ENCODE measurements at regions not wholly inside any gene's neighbourhood (a gene's known extent, or its start where the extent isn't known, plus 50 kb on each side); places are given as distances from the start of the nearest gene placed in this dataset.

DNA sequence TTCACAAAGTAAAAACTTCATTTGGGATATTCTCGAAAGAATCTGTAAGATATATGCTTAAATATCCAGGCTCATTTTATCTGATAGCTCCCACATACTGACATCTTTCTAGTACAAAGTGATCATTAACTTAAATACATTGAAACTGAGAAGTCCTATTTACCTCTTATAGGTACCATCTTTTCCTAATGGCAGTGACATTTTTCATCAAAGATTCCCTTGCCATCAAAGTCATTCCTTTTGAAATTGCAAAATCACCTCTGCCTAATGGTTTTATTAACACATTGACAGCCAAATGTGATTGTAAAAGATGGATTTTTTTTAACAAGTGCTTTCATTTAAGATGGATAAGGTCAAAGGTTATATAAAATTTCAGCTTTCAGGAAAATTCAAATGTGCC, 346.6 kb downstream of the MFSD1 start:
- Histone ChIP-seq H3K4me1 (ENCODE audit: low read depth, poor library complexity, severe bottlenecking) (no peaks in the 10 kb centered on the region), H3K4me3 (IDR thresholded peaks at IDR 0.05; ENCODE audit: insufficient read depth, low read depth, low read length) (no peak overlapping the region), H3K79me2 (ENCODE audit: insufficient read depth, low read depth) (no peaks in the 10 kb centered on the region), H2AFZ (ENCODE audit: low read depth) (no peak overlapping the region), H3K4me2 (no peak overlapping the region), H3K27ac (no peak overlapping the region), H3K36me3 (ENCODE audit: insufficient read depth) (no peaks in the 10 kb centered on the region), H3K27me3 (ENCODE audit: insufficient read depth, low read depth) (no peaks in the 10 kb centered on the region), H3K9ac (no peak overlapping the region), H4K20me1 (ENCODE audit: insufficient read depth) (no peaks in the 10 kb centered on the region)
- TF ChIP-seq, protein P1, sequence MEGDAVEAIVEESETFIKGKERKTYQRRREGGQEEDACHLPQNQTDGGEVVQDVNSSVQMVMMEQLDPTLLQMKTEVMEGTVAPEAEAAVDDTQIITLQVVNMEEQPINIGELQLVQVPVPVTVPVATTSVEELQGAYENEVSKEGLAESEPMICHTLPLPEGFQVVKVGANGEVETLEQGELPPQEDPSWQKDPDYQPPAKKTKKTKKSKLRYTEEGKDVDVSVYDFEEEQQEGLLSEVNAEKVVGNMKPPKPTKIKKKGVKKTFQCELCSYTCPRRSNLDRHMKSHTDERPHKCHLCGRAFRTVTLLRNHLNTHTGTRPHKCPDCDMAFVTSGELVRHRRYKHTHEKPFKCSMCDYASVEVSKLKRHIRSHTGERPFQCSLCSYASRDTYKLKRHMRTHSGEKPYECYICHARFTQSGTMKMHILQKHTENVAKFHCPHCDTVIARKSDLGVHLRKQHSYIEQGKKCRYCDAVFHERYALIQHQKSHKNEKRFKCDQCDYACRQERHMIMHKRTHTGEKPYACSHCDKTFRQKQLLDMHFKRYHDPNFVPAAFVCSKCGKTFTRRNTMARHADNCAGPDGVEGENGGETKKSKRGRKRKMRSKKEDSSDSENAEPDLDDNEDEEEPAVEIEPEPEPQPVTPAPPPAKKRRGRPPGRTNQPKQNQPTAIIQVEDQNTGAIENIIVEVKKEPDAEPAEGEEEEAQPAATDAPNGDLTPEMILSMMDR (conservative IDR thresholded peaks at IDR 0.05; ENCODE audit: low read depth, low read length) = no peak

DNA sequence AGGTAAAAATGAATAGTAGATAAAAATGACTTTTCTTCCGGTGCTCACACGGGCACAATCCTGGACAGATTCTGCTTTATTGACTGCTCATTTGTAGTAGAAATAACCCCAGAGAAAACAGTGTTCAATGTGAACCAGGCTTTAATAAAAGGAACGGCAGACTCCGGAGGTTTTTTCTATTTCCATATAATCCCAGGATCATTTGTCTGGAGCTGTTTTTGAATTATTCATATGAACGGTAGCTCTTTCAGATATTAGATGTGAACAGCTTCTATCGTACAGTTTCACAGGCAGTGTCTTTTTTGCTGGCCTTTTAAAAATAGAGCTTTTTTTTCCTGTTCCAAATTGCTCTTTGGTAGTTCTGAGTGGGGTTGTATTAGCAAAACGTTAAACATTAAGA, 347.3 kb downstream of the MFSD1 start:
- no peak overlapping the region for H3K9ac ChIP-seq
- H3K27me3 ChIP-seq (ENCODE audit: insufficient read depth, low read depth) = no peaks in the 10 kb centered on the region
- no peaks in the 10 kb centered on the region for H4K20me1 ChIP-seq (ENCODE audit: insufficient read depth)
- no peaks in the 10 kb centered on the region for H3K79me2 ChIP-seq (ENCODE audit: insufficient read depth, low read depth)
- TF ChIP-seq, protein P1 (conservative IDR thresholded peaks at IDR 0.05; ENCODE audit: low read depth, low read length) = no peak
- no peak overlapping the region for H3K4me2 ChIP-seq
- H2AFZ ChIP-seq (ENCODE audit: low read depth) = no peak overlapping the region
- H3K4me1 ChIP-seq (ENCODE audit: low read depth, poor library complexity, severe bottlenecking) = no peaks in the 10 kb centered on the region
- no peak overlapping the region for H3K27ac ChIP-seq
- H3K4me3 ChIP-seq (IDR thresholded peaks at IDR 0.05; ENCODE audit: insufficient read depth, low read depth, low read length) = no peak overlapping the region
- no peaks in the 10 kb centered on the region for H3K36me3 ChIP-seq (ENCODE audit: insufficient read depth)

DNA sequence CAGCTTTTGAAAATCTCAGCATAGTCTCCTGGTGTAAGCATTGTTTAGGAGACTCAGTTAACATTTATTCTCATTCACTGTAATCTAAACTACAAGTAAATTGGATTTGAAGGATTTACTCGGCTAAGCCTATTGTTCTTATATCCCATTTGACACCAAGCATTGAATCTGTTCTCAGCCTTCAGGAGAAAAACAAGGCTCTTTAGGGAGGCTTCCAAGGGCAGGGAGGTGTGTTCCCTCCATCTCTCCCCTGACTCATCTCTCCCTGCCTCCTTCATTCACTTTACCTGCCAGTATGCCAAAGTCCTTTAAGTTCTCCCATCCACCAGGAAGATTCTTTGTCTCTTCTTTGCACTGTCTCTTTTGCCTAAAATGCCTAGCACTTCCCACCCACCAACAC, 347.8 kb downstream of the MFSD1 start:
- H2AFZ ChIP-seq (ENCODE audit: low read depth) = no peak overlapping the region

DNA sequence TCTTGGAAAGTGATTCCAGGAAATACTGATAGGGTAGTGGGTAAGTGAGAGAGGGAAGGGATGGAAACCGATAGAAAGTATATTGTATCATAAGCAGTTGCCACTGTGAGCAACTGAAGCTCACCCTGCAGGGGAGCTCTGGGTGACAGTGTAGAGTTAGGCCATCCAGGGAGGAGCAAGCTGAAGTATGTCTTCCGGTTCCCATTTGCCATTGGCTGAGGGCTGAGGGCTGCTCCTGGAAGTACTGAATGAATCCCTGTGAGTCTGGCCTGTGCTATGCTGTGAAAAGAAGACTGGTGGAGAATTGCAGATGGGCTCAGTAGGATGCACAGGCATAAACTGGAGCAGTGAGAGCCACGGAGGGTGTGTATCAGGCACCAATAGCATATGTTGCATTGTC, 348.3 kb downstream of the MFSD1 start:
- TF ChIP-seq, protein P1 (conservative IDR thresholded peaks at IDR 0.05; ENCODE audit: low read depth, low read length) = no peak
- Histone ChIP-seq H3K27ac (no peak overlapping the region), H3K4me2 (no peak overlapping the region), H3K9ac (no peak overlapping the region), H2AFZ (ENCODE audit: low read depth) (no peak overlapping the region), H3K36me3 (ENCODE audit: insufficient read depth) (no peaks in the 10 kb centered on the region), H3K79me2 (ENCODE audit: insufficient read depth, low read depth) (no peaks in the 10 kb centered on the region), H4K20me1 (ENCODE audit: insufficient read depth) (no peaks in the 10 kb centered on the region), H3K4me1 (ENCODE audit: low read depth, poor library complexity, severe bottlenecking) (no peaks in the 10 kb centered on the region), H3K4me3 (IDR thresholded peaks at IDR 0.05; ENCODE audit: insufficient read depth, low read depth, low read length) (no peak overlapping the region), H3K27me3 (ENCODE audit: insufficient read depth, low read depth) (no peaks in the 10 kb centered on the region)

More for the DNA sequence above, 347.8 kb downstream of the MFSD1 start:
- Histone ChIP-seq H4K20me1 (ENCODE audit: insufficient read depth) (no peaks in the 10 kb centered on the region), H3K9ac (no peak overlapping the region), H3K27me3 (ENCODE audit: insufficient read depth, low read depth) (no peaks in the 10 kb centered on the region), H3K27ac (no peak overlapping the region), H3K4me2 (no peak overlapping the region), H3K4me1 (ENCODE audit: low read depth, poor library complexity, severe bottlenecking) (no peaks in the 10 kb centered on the region), H3K36me3 (ENCODE audit: insufficient read depth) (no peaks in the 10 kb centered on the region), H3K79me2 (ENCODE audit: insufficient read depth, low read depth) (no peaks in the 10 kb centered on the region), H3K4me3 (IDR thresholded peaks at IDR 0.05; ENCODE audit: insufficient read depth, low read depth, low read length) (no peak overlapping the region)
- TF ChIP-seq, protein P1 (conservative IDR thresholded peaks at IDR 0.05; ENCODE audit: low read depth, low read length) = no peak

Measured in KMS-11 (cell line).